Tibial artery (tissue), 4 donors: ENCODE measurements at regions not wholly inside any gene's neighbourhood (a gene's known extent, or its start where the extent isn't known, plus 50 kb on each side); places are given as distances from the start of the nearest gene placed in this dataset.
"Not testable (repeated sequence)": the region's sequence is repeated elsewhere in the genome, so short reads cannot be mapped to it uniquely, and the experiment has no call there.

Source experiments
- DNase-seq, 2 donors: peaks; one replicate each; pipeline ENCODE4 v3.0.0-alpha.2; 2019
- H3K27ac ChIP-seq, 2 donors: fragments of 200-600 bp; sonication (generic) in 1 of 2; 1 replicate in 1 of 2; 2 replicates in 1 of 2; pipeline ENCODE4 v1.5.1; 2018 to 2019; ENCODE audit warnings: mild to moderate bottlenecking in 1 of 2
- H3K27me3 ChIP-seq, 2 donors: fragments of 200-600 bp; sonication (generic) in 1 of 2; one replicate each; pipeline versions ENCODE4 v1.5.1 to v1.6.0; 2016 to 2019
- H3K36me3 ChIP-seq, 3 donors: fragments of 200-600 bp; sonication (generic) in 2 of 3; one replicate each; pipeline ENCODE4 v1.5.1; 2016 to 2019; ENCODE audit warnings: mild to moderate bottlenecking in 2 of 3
- H3K4me1 ChIP-seq, 4 donors: fragments of 200-600 bp; sonication (generic) in 2 of 4; 1 replicate in 3 of 4; 2 replicates in 1 of 4; pipeline ENCODE4 v1.5.1; 2016 to 2019
- H3K4me3 ChIP-seq, 2 donors: fragments of 200-600 bp; sonication (generic) in 1 of 2; 1 replicate in 1 of 2; 2 replicates in 1 of 2; pipeline ENCODE4 v1.5.1; 2018 to 2019; ENCODE audit warnings: mild to moderate bottlenecking in 2 of 2
- H3K9me3 ChIP-seq, 3 donors: fragments of 200-600 bp; sonication (generic) in 1 of 3; one replicate each; pipeline ENCODE4 v1.5.1; 2016 to 2019
- CTCF ChIP-seq, 2 experiments: fragments of 200-600 bp in 1 of 2; fragments of 450-650 bp in 1 of 2; IDR thresholded peaks; one replicate each; pipeline ENCODE4 v1.5.1; 2017 to 2019; ENCODE audit warnings: antibody characterized with exemption in 2 of 2, mild to moderate bottlenecking in 1 of 2, moderate library complexity in 1 of 2
- intact Hi-C: fragments of 100-400 bp; cut with DNase I; formaldehyde crosslinking; loops from one replicate; pipeline ENCODE4 v1.15.0; 2023; ENCODE audit warnings: low total_unique reads

- intact Hi-C loops = no loop called here
- H3K4me3 ChIP-seq = no peak overlapping the region
- no peak for TF ChIP-seq CTCF (IDR thresholded peaks at IDR 0.05)
Observed at GRCh38 chr1:65595724-65596123, 175.3 kb downstream of the LEPR start.

GRCh38 chr1:65596768-65597167 is 176.3 kb downstream of the LEPR start:
- Histone ChIP-seq H3K27ac (no peak overlapping the region), H3K27me3 (no peaks in the 10 kb centered on the region)
- TF ChIP-seq CTCF (IDR thresholded peaks at IDR 0.05) = no peak

More at GRCh38 chr1:65595724-65596123, 175.3 kb downstream of the LEPR start:
- no peaks in the 10 kb centered on the region for H3K4me1 ChIP-seq
- no peaks in the 10 kb centered on the region for H3K27me3 ChIP-seq
- H3K36me3 ChIP-seq = no peaks in the 10 kb centered on the region
- H3K9me3 ChIP-seq = no peaks in the 10 kb centered on the region
- no peak for DNase-seq
- H3K27ac ChIP-seq = no peak overlapping the region

GRCh38 chr1:65605621-65606020 is 185.2 kb downstream of the LEPR start:
- H3K9me3 ChIP-seq = no peaks in the 10 kb centered on the region
- peaks cover 0 to 8% (median 0%) of the 10 kb centered on the region in 3 donors for H3K36me3 ChIP-seq
- intact Hi-C loops = no loop called here
- TF ChIP-seq CTCF (IDR thresholded peaks at IDR 0.05) = no peak
- H3K4me1 ChIP-seq = no peaks in the 10 kb centered on the region
- no peak overlapping the region for H3K27ac ChIP-seq
- no peak overlapping the region for H3K4me3 ChIP-seq
- no peak for DNase-seq
- no peaks in the 10 kb centered on the region for H3K27me3 ChIP-seq

More at GRCh38 chr1:65596768-65597167, 176.3 kb downstream of the LEPR start:
- Histone ChIP-seq H3K9me3 (no peaks in the 10 kb centered on the region), H3K4me1 (no peaks in the 10 kb centered on the region), H3K4me3 (no peak overlapping the region), H3K36me3 (no peaks in the 10 kb centered on the region)
- no peak for DNase-seq
- intact Hi-C loops = no loop called here

GRCh38 chr1:65606426-65606825 is 186.0 kb downstream of the LEPR start:
- no peak for TF ChIP-seq CTCF (IDR thresholded peaks at IDR 0.05)
- Histone ChIP-seq H3K4me3 (no peak overlapping the region), H3K27me3 (no peaks in the 10 kb centered on the region), H3K9me3 (no peaks in the 10 kb centered on the region), H3K4me1 (no peaks in the 10 kb centered on the region), H3K36me3 (peaks cover 0 to 8% (median 2%) of the 10 kb centered on the region in 3 donors), H3K27ac (no peak overlapping the region)
- intact Hi-C loops = no loop called here
- no peak for DNase-seq

- Histone ChIP-seq H3K9me3 (no peaks in the 10 kb centered on the region), H3K27ac (no peak overlapping the region), H3K4me3 (no peak overlapping the region), H3K4me1 (no peaks in the 10 kb centered on the region), H3K36me3 (peaks cover 0 to 16% (median 6%) of the 10 kb centered on the region in 3 donors), H3K27me3 (no peaks in the 10 kb centered on the region)
- DNase-seq = no peak
- intact Hi-C loops = no loop called here
- TF ChIP-seq CTCF (IDR thresholded peaks at IDR 0.05) = no peak
Observed at GRCh38 chr1:65613884-65614283, 178.8 kb upstream of the PDE4B start.

GRCh38 chr1:65615859-65616258 is 176.8 kb upstream of the PDE4B start:
- H3K9me3 ChIP-seq = no peaks in the 10 kb centered on the region
- H3K27me3 ChIP-seq = no peaks in the 10 kb centered on the region
- intact Hi-C loops = no loop called here
- H3K27ac ChIP-seq = no peak overlapping the region
- no peak overlapping the region for H3K4me3 ChIP-seq
- no peak for DNase-seq
- TF ChIP-seq CTCF (IDR thresholded peaks at IDR 0.05) = no peak
- no peaks in the 10 kb centered on the region for H3K4me1 ChIP-seq
- peaks cover 0 to 8% (median 6%) of the 10 kb centered on the region in 3 donors for H3K36me3 ChIP-seq

GRCh38 chr1:65621721-65622120 is 171.0 kb upstream of the PDE4B start:
- intact Hi-C loops, H3K9me3 ChIP-seq: not testable (repeated sequence)

More at GRCh38 chr1:65621721-65622120, 171.0 kb upstream of the PDE4B start:
- H3K4me3 ChIP-seq, H3K27ac ChIP-seq, H3K36me3 ChIP-seq, H3K4me1 ChIP-seq, H3K27me3 ChIP-seq, DNase-seq: not testable (repeated sequence)
